NOMO-1 (cell line): ENCODE measurements at regions not wholly inside any gene's neighbourhood (a gene's known extent, or its start where the extent isn't known, plus 50 kb on each side); places are given as distances from the start of the nearest gene placed in this dataset.

Experiments used
- DNase-seq, 2 experiments: peaks; one replicate each; lab custom pipeline; 2025; ENCODE audit not compliant: unreplicated experiment in 2 of 2; lab: John Stamatoyannopoulos, UW

- DNase-seq = no peak
These were observed 309.8 kb upstream of the RGMB start for GRCh38 chr5:98463676-98464075.

- DNase-seq = peak; percentile 69 to 91
These were observed 308.6 kb upstream of the RGMB start for GRCh38 chr5:98464737-98465330.

- DNase-seq = no peak
These were observed 305.1 kb upstream of the RGMB start for GRCh38 chr5:98468188-98468869.

GRCh38 chr5:98470747-98471146 is 302.7 kb upstream of the RGMB start:
- DNase-seq = no peak

- DNase-seq = no peak
These were observed 302.0 kb upstream of the RGMB start for GRCh38 chr5:98471458-98471857.

- DNase-seq = no peak
These were observed 299.2 kb upstream of the RGMB start for GRCh38 chr5:98474216-98474615.

GRCh38 chr5:98474782-98475181 is 298.7 kb upstream of the RGMB start:
- no peak for DNase-seq

- no peak for DNase-seq
These were observed 290.9 kb upstream of the RGMB start for GRCh38 chr5:98482321-98483300.

GRCh38 chr5:98483301-98483685 is 290.2 kb upstream of the RGMB start:
- DNase-seq = no peak

GRCh38 chr5:98489021-98489420 is 284.4 kb upstream of the RGMB start:
- DNase-seq = no peak

GRCh38 chr5:98490348-98490747 is 283.1 kb upstream of the RGMB start:
- DNase-seq = no peak

GRCh38 chr5:98492258-98492657 is 281.2 kb upstream of the RGMB start:
- no peak for DNase-seq

- DNase-seq = no peak
These were observed 276.0 kb upstream of the RGMB start for GRCh38 chr5:98497418-98497817.

GRCh38 chr5:98498028-98498427 is 275.4 kb upstream of the RGMB start:
- no peak for DNase-seq

GRCh38 chr5:98499892-98500291 is 273.6 kb upstream of the RGMB start:
- DNase-seq = no peak

GRCh38 chr5:98500811-98501210 is 272.7 kb upstream of the RGMB start:
- no peak for DNase-seq

GRCh38 chr5:98503616-98504015 is 269.8 kb upstream of the RGMB start:
- DNase-seq = no peak

GRCh38 chr5:98504505-98504904 is 269.0 kb upstream of the RGMB start:
- DNase-seq = no peak

GRCh38 chr5:98510143-98510985 is 263.1 kb upstream of the RGMB start:
- no peak for DNase-seq

GRCh38 chr5:98513380-98513779 is 260.1 kb upstream of the RGMB start:
- DNase-seq = no peak

- DNase-seq = no peak
These were observed 259.2 kb upstream of the RGMB start for GRCh38 chr5:98514215-98514614.
